GM23338 (cell line): ENCODE measurements at regions not wholly inside any gene's neighbourhood (a gene's known extent, or its start where the extent isn't known, plus 50 kb on each side); places are given as distances from the start of the nearest gene placed in this dataset.

Source experiments
- ATAC-seq: fragments of 200-7000 bp; cut with Tn5 transposase; 3 replicates; pipeline ENCODE4 v1.9.1; 2020
- DNase-seq: peaks from one replicate; pipeline ENCODE4 v3.0.0-alpha.2; 2015; ENCODE audit warnings: low spot score
- H2AFZ ChIP-seq: fragments of 200-600 bp; sonication (generic); 2 replicates; pipeline ENCODE4 v1.8.0; 2016; ENCODE audit warnings: antibody characterized with exemption, mild to moderate bottlenecking, moderate library complexity
- H3F3A ChIP-seq: fragments of 200-600 bp; sonication (generic); replicated peaks from 2 replicates; pipeline ENCODE4 v1.8.0; 2017; ENCODE audit warnings: antibody characterized with exemption, mixed run types, low read depth
- H3K27ac ChIP-seq: fragments of 200-600 bp; sonication (generic); 2 replicates; pipeline ENCODE4 v1.6.1; 2016; ENCODE audit warnings: low read depth
- H3K27me3 ChIP-seq: fragments of 200-600 bp; sonication (generic); 2 replicates; pipeline ENCODE4 v1.8.0; 2016; ENCODE audit warnings: mild to moderate bottlenecking, mixed run types, moderate library complexity; ENCODE audit not compliant: insufficient read depth
- H3K36me3 ChIP-seq: fragments of 200-600 bp; sonication (generic); 2 replicates; pipeline ENCODE4 v1.8.0; 2016; ENCODE audit warnings: mild to moderate bottlenecking; ENCODE audit not compliant: insufficient read depth
- H3K4me1 ChIP-seq: fragments of 200-600 bp; sonication (generic); 2 replicates; pipeline ENCODE4 v1.8.0; 2016; ENCODE audit warnings: mild to moderate bottlenecking, moderate library complexity; ENCODE audit not compliant: insufficient read depth
- H3K4me2 ChIP-seq: fragments of 200-600 bp; sonication (generic); 2 replicates; pipeline ENCODE4 v1.7.1; 2017; ENCODE audit warnings: mixed run types
- H3K4me3 ChIP-seq: fragments of 200-600 bp; sonication (generic); 2 replicates; pipeline ENCODE4 v1.6.1; 2016; ENCODE audit warnings: mixed run types
- H3K79me2 ChIP-seq: fragments of 200-600 bp; sonication (generic); replicated peaks from 2 replicates; pipeline ENCODE4 v1.8.0; 2017; ENCODE audit warnings: mild to moderate bottlenecking; ENCODE audit not compliant: insufficient read depth
- H3K9me2 ChIP-seq: fragments of 200-600 bp; sonication (generic); 2 replicates; pipeline ENCODE4 v1.8.0; 2017; ENCODE audit not compliant: insufficient read depth
- H4K20me1 ChIP-seq: fragments of 200-600 bp; sonication (generic); replicated peaks from 2 replicates; pipeline ENCODE4 v1.8.0; 2017; ENCODE audit warnings: mild to moderate bottlenecking; ENCODE audit not compliant: insufficient read depth
- H3K27ac Mint-ChIP-seq: 2 replicates; pipeline ENCODE4 v1.8.0; 2020; ENCODE audit warnings: inconsistent platforms, mild to moderate bottlenecking, moderate library complexity, mixed read lengths
- H3K27me3 Mint-ChIP-seq: 3 replicates; pipeline ENCODE4 v1.8.0; 2022; ENCODE audit warnings: low read depth, mild to moderate bottlenecking, moderate library complexity, mixed read lengths, inconsistent platforms; ENCODE audit not compliant: insufficient read depth, poor library complexity
- H3K36me3 Mint-ChIP-seq: 3 replicates; pipeline ENCODE4 v1.8.0; 2021; ENCODE audit warnings: low read depth, mild to moderate bottlenecking, inconsistent platforms, moderate library complexity, mixed read lengths
- H3K4me1 Mint-ChIP-seq: 3 replicates; pipeline ENCODE4 v1.8.0; 2020; ENCODE audit warnings: mild to moderate bottlenecking, inconsistent platforms, mixed read lengths
- H3K4me3 Mint-ChIP-seq: 3 replicates; pipeline ENCODE4 v1.8.0; 2021; ENCODE audit warnings: moderate library complexity, mild to moderate bottlenecking, inconsistent platforms, mixed read lengths
- H3K9me3 Mint-ChIP-seq: 3 replicates; pipeline ENCODE4 v1.8.0; 2020; ENCODE audit warnings: moderate library complexity, mild to moderate bottlenecking, inconsistent platforms, mixed read lengths
- CREB1 ChIP-seq: fragments of 250-450 bp; sonication (Bioruptor Pico); IDR thresholded peaks from 2 replicates; pipeline ENCODE4 v1.5.0; 2020; ENCODE audit warnings: low read depth, mild to moderate bottlenecking, moderate library complexity
- CTCF ChIP-seq, 2 experiments: fragments of 200-600 bp in 1 of 2; sonication (generic) in 1 of 2; conservative IDR thresholded peaks; 2 replicates each; pipeline versions ENCODE4 v1.5.1 to v1.6.1; 2016 to 2017; ENCODE audit warnings: antibody characterized with exemption in 2 of 2, low read depth in 2 of 2, mild to moderate bottlenecking in 2 of 2, moderate library complexity in 1 of 2
- ETS1 ChIP-seq: IDR thresholded peaks from 2 replicates; pipeline ENCODE4 v1.6.1; 2016; ENCODE audit warnings: antibody characterized with exemption
- EZH2 ChIP-seq: fragments of 200-600 bp; sonication (generic); IDR thresholded peaks from one replicate; pipeline ENCODE4 v1.8.0; 2017; ENCODE audit warnings: antibody characterized with exemption, mild to moderate bottlenecking, low read depth; ENCODE audit not compliant: unreplicated experiment
- EZH2phosphoT487 ChIP-seq: fragments of 200-600 bp; sonication (generic); IDR thresholded peaks from one replicate; pipeline ENCODE4 v1.8.1; 2018; ENCODE audit warnings: antibody characterized with exemption; ENCODE audit not compliant: unreplicated experiment
- JUNB ChIP-seq: IDR thresholded peaks from one replicate; pipeline ENCODE4 v1.6.1; 2016; ENCODE audit warnings: antibody characterized with exemption; ENCODE audit not compliant: unreplicated experiment
- NANOG ChIP-seq: IDR thresholded peaks from 2 replicates; pipeline ENCODE4 v1.6.1; 2016; ENCODE audit warnings: antibody characterized with exemption, borderline replicate concordance
- POLR2AphosphoS5 ChIP-seq: IDR thresholded peaks from 2 replicates; pipeline ENCODE4 v1.6.1; 2016; ENCODE audit warnings: antibody characterized with exemption, low read depth
- REST ChIP-seq: IDR thresholded peaks from one replicate; pipeline ENCODE4 v1.6.1; 2018; ENCODE audit warnings: antibody characterized with exemption; ENCODE audit not compliant: unreplicated experiment
- STAT1 ChIP-seq: IDR thresholded peaks from one replicate; pipeline ENCODE4 v1.6.1; 2016; ENCODE audit warnings: antibody characterized with exemption; ENCODE audit not compliant: unreplicated experiment
- ZNF114 ChIP-seq: fragments of 250-450 bp; sonication (Bioruptor Pico); IDR thresholded peaks from 2 replicates; pipeline ENCODE4 v1.5.0; 2020; ENCODE audit warnings: mild to moderate bottlenecking, moderate library complexity
- ZNF331 ChIP-seq: fragments of 250-450 bp; sonication (Bioruptor Pico); IDR thresholded peaks from 2 replicates; pipeline ENCODE4 v1.5.0; 2020; ENCODE audit warnings: low read depth, mild to moderate bottlenecking, moderate library complexity
- ZNF462 ChIP-seq: fragments of 250-450 bp; sonication (Bioruptor Pico); IDR thresholded peaks from 2 replicates; pipeline ENCODE4 v1.5.0; 2020; ENCODE audit warnings: mild to moderate bottlenecking, moderate library complexity

- Mint-ChIP-seq H3K4me3 (no peak overlapping the region), H3K36me3 (0 out of 3 replicates have a peak, but pooled peaks cover 4% of the 10 kb centered on the region), H3K4me1 (no peaks in the 10 kb centered on the region), H3K27me3 (peaks cover 2% of the 10 kb centered on the region), H3K9me3 (no peaks in the 10 kb centered on the region; the same call in 2 of the 3 replicates), H3K27ac (no peak overlapping the region)
- Histone ChIP-seq H3K27ac (no peak overlapping the region), H3F3A (no peaks in the 10 kb centered on the region), H4K20me1 (no peaks in the 10 kb centered on the region), H3K9me2 (no peaks in the 10 kb centered on the region), H3K36me3 (no peaks in the 10 kb centered on the region), H3K4me1 (no peaks in the 10 kb centered on the region), H3K4me2 (no peak overlapping the region), H3K27me3 (no peaks in the 10 kb centered on the region), H3K79me2 (no peaks in the 10 kb centered on the region), H3K4me3 (no peak overlapping the region), H2AFZ (no peak overlapping the region)
- DNase-seq (no peak), ATAC-seq (no peak)
- TF ChIP-seq EZH2: no peak
- no peak for TF ChIP-seq ZNF331 (CRISPR knock-in tag)
- no peak for TF ChIP-seq STAT1
- no peak for TF ChIP-seq EZH2phosphoT487
- no peak for TF ChIP-seq ZNF462 (CRISPR knock-in tag)
- TF ChIP-seq REST: no peak
- TF ChIP-seq ETS1: no peak
- no peak for TF ChIP-seq CTCF (conservative IDR thresholded peaks at IDR 0.05; ENCODE audit: low read depth in 2 of 2)
- TF ChIP-seq CREB1 (CRISPR knock-in tag): no peak
- no peak for TF ChIP-seq JUNB
- no peak for TF ChIP-seq NANOG
- TF ChIP-seq ZNF114 (CRISPR knock-in tag): no peak
- TF ChIP-seq POLR2AphosphoS5: no peak
Measured at GRCh38 chr10:78785991-78786390, 282.8 kb upstream of the ZMIZ1 start.
